ENCODE measurements at regions not wholly inside any gene's neighbourhood (a gene's known extent, or its start where the extent isn't known, plus 50 kb on each side); places are given as distances from the start of the nearest gene placed in this dataset.

- no peak for DNase-seq (ENCODE audit: low spot score)
Observed at GRCh38 chr2:16134436-16135165, 194.3 kb downstream of the MYCN start.

- no peak for DNase-seq (ENCODE audit: low spot score)
Observed at GRCh38 chr2:16130906-16131400, 190.6 kb downstream of the MYCN start.

GRCh38 chr2:16130541-16130880 lies 190.2 kb downstream of the MYCN start:
- no peak for DNase-seq (ENCODE audit: low spot score)

GRCh38 chr2:16129716-16130540 lies 189.6 kb downstream of the MYCN start:
- no peak for DNase-seq (ENCODE audit: low spot score)

- DNase-seq (ENCODE audit: low spot score) = no peak
Observed at GRCh38 chr2:16128746-16129610, 188.6 kb downstream of the MYCN start.

- DNase-seq (ENCODE audit: low spot score) = no peak
Observed at GRCh38 chr2:16127958-16128357, 187.6 kb downstream of the MYCN start.

GRCh38 chr2:16127276-16127940 lies 187.1 kb downstream of the MYCN start:
- DNase-seq (ENCODE audit: low spot score) = no peak

- no peak for DNase-seq (ENCODE audit: low spot score)
Observed at GRCh38 chr2:16126517-16127275, 186.3 kb downstream of the MYCN start.

- no peak for DNase-seq (ENCODE audit: low spot score)
Observed at GRCh38 chr2:16125614-16126516, 185.5 kb downstream of the MYCN start.

GRCh38 chr2:16124881-16125613 lies 184.7 kb downstream of the MYCN start:
- no peak for DNase-seq (ENCODE audit: low spot score)

- DNase-seq (ENCODE audit: low spot score) = no peak
Observed at GRCh38 chr2:16123856-16124780, 183.8 kb downstream of the MYCN start.

- DNase-seq (ENCODE audit: low spot score) = no peak
Observed at GRCh38 chr2:16123421-16123820, 183.1 kb downstream of the MYCN start.

- DNase-seq (ENCODE audit: low spot score) = no peak
Observed at GRCh38 chr2:16122556-16122955, 182.2 kb downstream of the MYCN start.

GRCh38 chr2:16121986-16122390 lies 181.6 kb downstream of the MYCN start:
- DNase-seq (ENCODE audit: low spot score) = no peak

- DNase-seq (ENCODE audit: low spot score) = no peak
Observed at GRCh38 chr2:16121231-16121985, 181.1 kb downstream of the MYCN start.

- no peak for DNase-seq (ENCODE audit: low spot score)
Observed at GRCh38 chr2:16120591-16121180, 180.3 kb downstream of the MYCN start.

GRCh38 chr2:16119741-16120140 lies 179.4 kb downstream of the MYCN start:
- no peak for DNase-seq (ENCODE audit: low spot score)

Data from CD4-positive, alpha-beta T cell treated with Interleukin-15 for 4 hours (primary cell).